ENCODE measurements at regions not wholly inside any gene's neighbourhood (a gene's known extent, or its start where the extent isn't known, plus 50 kb on each side); places are given as distances from the start of the nearest gene placed in this dataset.
"Not testable (repeated sequence)": the region's sequence is repeated elsewhere in the genome, so short reads cannot be mapped to it uniquely, and the experiment has no call there.

- H3K27me3 ChIP-seq (ENCODE audit: control insufficient read depth in 2 of 2, insufficient read depth in 1 of 2, low read length in 1 of 2) = no peaks in the 10 kb centered on the region
- H3K9me3 ChIP-seq (ENCODE audit: control insufficient read depth in 2 of 2, insufficient read depth in 1 of 2, low read length in 1 of 2) = peaks cover 0 to 5% of the 10 kb centered on the region in 2 donors
- H3K4me3 ChIP-seq (ENCODE audit: low read length in 2 of 2) = no peak overlapping the region
- H3K36me3 ChIP-seq (ENCODE audit: control insufficient read depth in 2 of 2, insufficient read depth in 2 of 2, low read length in 1 of 2) = no peaks in the 10 kb centered on the region
- no peak for DNase-seq (ENCODE audit: low read depth in 6 of 9, low spot score in 9 of 9)
- no peaks in the 10 kb centered on the region for H3K4me1 ChIP-seq (ENCODE audit: control insufficient read depth in 2 of 2, insufficient read depth in 2 of 2, low read length in 2 of 2)
- 84% methylated on average over 5 of the region's 5 CpGs for WGBS
- no peak overlapping the region for H3K27ac ChIP-seq (ENCODE audit: low read depth in 1 of 2, low read length in 1 of 2)
These were observed 320.9 kb upstream of the AUTS2 start for GRCh38 chr7:69277366-69277765.

DNA sequence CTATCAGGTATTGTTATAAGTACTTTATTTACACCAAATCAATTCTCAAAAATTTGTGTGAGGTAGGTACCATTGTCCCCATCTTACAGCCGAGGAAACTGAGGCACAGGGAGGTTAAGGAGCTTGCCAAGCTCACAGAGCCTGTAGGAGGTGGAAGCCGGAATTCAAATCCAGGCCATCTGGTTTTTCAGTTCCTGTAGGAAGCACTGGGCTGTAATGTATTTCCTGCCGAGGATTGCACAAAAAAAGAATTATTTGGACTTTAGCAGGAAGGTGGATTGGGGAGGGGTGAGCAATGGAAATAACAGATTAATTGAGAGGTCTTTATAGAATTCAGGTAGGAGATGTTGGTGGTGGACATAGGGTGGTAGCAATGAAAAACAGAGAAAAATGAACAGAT, 315.3 kb upstream of the AUTS2 start:
- H3K4me3 ChIP-seq (ENCODE audit: low read length in 2 of 2) = no peak overlapping the region
- peaks cover 0 to 7% of the 10 kb centered on the region in 2 donors for H3K4me1 ChIP-seq (ENCODE audit: control insufficient read depth in 2 of 2, insufficient read depth in 2 of 2, low read length in 2 of 2)
- peaks cover 0 to 6% of the 10 kb centered on the region in 2 donors for H3K9me3 ChIP-seq (ENCODE audit: control insufficient read depth in 2 of 2, insufficient read depth in 1 of 2, low read length in 1 of 2)
- H3K27ac ChIP-seq (ENCODE audit: low read depth in 1 of 2, low read length in 1 of 2) = peak overlapping the region in 1 of 2 donors; percentile 26
- WGBS = 48% methylated on average over 3 of the region's 3 CpGs
- no peaks in the 10 kb centered on the region for H3K36me3 ChIP-seq (ENCODE audit: control insufficient read depth in 2 of 2, insufficient read depth in 2 of 2, low read length in 1 of 2)
- no peaks in the 10 kb centered on the region for H3K27me3 ChIP-seq (ENCODE audit: control insufficient read depth in 2 of 2, insufficient read depth in 1 of 2, low read length in 1 of 2)
- no peak for DNase-seq (ENCODE audit: low read depth in 6 of 9, low spot score in 9 of 9)

DNA sequence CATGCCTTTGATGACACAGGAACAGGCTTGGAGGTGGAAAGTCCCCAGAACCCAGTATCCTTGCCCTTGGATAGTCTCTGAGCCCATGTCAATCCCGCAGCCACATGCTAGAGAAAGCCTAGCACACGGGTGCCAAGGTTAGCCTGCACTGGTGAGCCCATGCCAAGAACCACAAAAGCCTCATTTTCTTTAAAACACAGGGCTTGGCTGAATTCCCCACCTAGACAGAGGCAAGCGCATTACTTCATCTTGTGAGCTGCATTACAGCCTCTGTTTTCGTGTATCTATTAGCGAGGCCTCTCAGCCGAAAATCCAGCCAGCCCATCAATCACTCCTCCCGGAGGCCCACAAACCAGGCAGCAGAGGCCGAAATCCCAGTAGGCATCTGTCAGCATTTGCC, 314.9 kb upstream of the AUTS2 start:
- no peaks in the 10 kb centered on the region for H3K27me3 ChIP-seq (ENCODE audit: control insufficient read depth in 2 of 2, insufficient read depth in 1 of 2, low read length in 1 of 2)
- DNase-seq (ENCODE audit: low read depth in 6 of 9, low spot score in 9 of 9) = peak in 3 of 9 donors; percentile 2 to 32 (median 4)
- peak overlapping the region in 1 of 2 donors; percentile 55 for H3K27ac ChIP-seq (ENCODE audit: low read depth in 1 of 2, low read length in 1 of 2)
- WGBS = 92% methylated on average over 8 of the region's 8 CpGs
- peaks cover 0 to 7% of the 10 kb centered on the region in 2 donors for H3K4me1 ChIP-seq (ENCODE audit: control insufficient read depth in 2 of 2, insufficient read depth in 2 of 2, low read length in 2 of 2)
- peaks cover 0 to 6% of the 10 kb centered on the region in 2 donors for H3K9me3 ChIP-seq (ENCODE audit: control insufficient read depth in 2 of 2, insufficient read depth in 1 of 2, low read length in 1 of 2)
- H3K4me3 ChIP-seq (ENCODE audit: low read length in 2 of 2) = no peak overlapping the region
- H3K36me3 ChIP-seq (ENCODE audit: control insufficient read depth in 2 of 2, insufficient read depth in 2 of 2, low read length in 1 of 2) = no peaks in the 10 kb centered on the region

DNA sequence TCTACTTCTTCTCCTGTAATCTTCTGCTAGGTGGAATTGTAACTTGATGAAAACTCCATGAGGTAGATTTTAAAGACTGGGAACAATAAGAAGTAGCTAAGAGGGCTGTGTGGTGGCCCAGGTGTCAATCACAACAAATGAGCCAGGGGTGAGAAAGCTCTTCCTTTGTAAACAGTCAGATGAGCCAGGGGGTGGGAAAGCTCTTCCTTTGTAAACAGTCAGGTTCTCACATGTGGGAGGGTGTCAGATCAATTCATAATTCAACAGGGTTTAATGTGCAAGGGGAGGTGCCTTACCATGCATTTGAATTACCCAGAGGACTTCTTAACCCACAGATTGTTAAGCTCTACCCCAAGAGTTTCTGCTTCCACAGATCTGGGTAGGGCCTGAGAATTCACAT, 312.4 kb upstream of the AUTS2 start:
- Histone ChIP-seq H3K4me1 (ENCODE audit: control insufficient read depth in 2 of 2, insufficient read depth in 2 of 2, low read length in 2 of 2) (peaks cover 0 to 7% of the 10 kb centered on the region in 2 donors), H3K4me3 (ENCODE audit: low read length in 2 of 2) (no peak overlapping the region), H3K27me3 (ENCODE audit: control insufficient read depth in 2 of 2, insufficient read depth in 1 of 2, low read length in 1 of 2) (no peaks in the 10 kb centered on the region), H3K36me3 (ENCODE audit: control insufficient read depth in 2 of 2, insufficient read depth in 2 of 2, low read length in 1 of 2) (no peaks in the 10 kb centered on the region), H3K27ac (ENCODE audit: low read depth in 1 of 2, low read length in 1 of 2) (no peak overlapping the region), H3K9me3 (ENCODE audit: control insufficient read depth in 2 of 2, insufficient read depth in 1 of 2, low read length in 1 of 2) (peaks cover 0 to 6% of the 10 kb centered on the region in 2 donors)
- DNase-seq (ENCODE audit: low read depth in 6 of 9, low spot score in 9 of 9) = no peak

- H3K4me3 ChIP-seq (ENCODE audit: low read length in 2 of 2) = no peak overlapping the region
- H3K4me1 ChIP-seq (ENCODE audit: control insufficient read depth in 2 of 2, insufficient read depth in 2 of 2, low read length in 2 of 2) = no peaks in the 10 kb centered on the region
- H3K27me3 ChIP-seq (ENCODE audit: control insufficient read depth in 2 of 2, insufficient read depth in 1 of 2, low read length in 1 of 2) = no peaks in the 10 kb centered on the region
- no peak for DNase-seq (ENCODE audit: low read depth in 6 of 9, low spot score in 9 of 9)
- H3K9me3 ChIP-seq (ENCODE audit: control insufficient read depth in 2 of 2, insufficient read depth in 1 of 2, low read length in 1 of 2) = no peaks in the 10 kb centered on the region
- no peak overlapping the region for H3K27ac ChIP-seq (ENCODE audit: low read depth in 1 of 2, low read length in 1 of 2)
- WGBS = 48% methylated on average over 3 of the region's 3 CpGs
- no peaks in the 10 kb centered on the region for H3K36me3 ChIP-seq (ENCODE audit: control insufficient read depth in 2 of 2, insufficient read depth in 2 of 2, low read length in 1 of 2)
These were observed 302.3 kb upstream of the AUTS2 start for GRCh38 chr7:69295977-69296376.

- no peaks in the 10 kb centered on the region for H3K4me1 ChIP-seq (ENCODE audit: control insufficient read depth in 2 of 2, insufficient read depth in 2 of 2, low read length in 2 of 2)
- no peak overlapping the region for H3K27ac ChIP-seq (ENCODE audit: low read depth in 1 of 2, low read length in 1 of 2)
- DNase-seq (ENCODE audit: low read depth in 6 of 9, low spot score in 9 of 9) = no peak
- no peaks in the 10 kb centered on the region for H3K27me3 ChIP-seq (ENCODE audit: control insufficient read depth in 2 of 2, insufficient read depth in 1 of 2, low read length in 1 of 2)
- H3K36me3 ChIP-seq (ENCODE audit: control insufficient read depth in 2 of 2, insufficient read depth in 2 of 2, low read length in 1 of 2) = no peaks in the 10 kb centered on the region
- H3K9me3 ChIP-seq (ENCODE audit: control insufficient read depth in 2 of 2, insufficient read depth in 1 of 2, low read length in 1 of 2) = no peaks in the 10 kb centered on the region
- 86% methylated on average over 3 of the region's 3 CpGs for WGBS
- H3K4me3 ChIP-seq (ENCODE audit: low read length in 2 of 2) = no peak overlapping the region
These were observed 297.0 kb upstream of the AUTS2 start for GRCh38 chr7:69301253-69301652.

- 95% methylated on average over 1 of the region's 1 CpG for WGBS
- H3K4me1 ChIP-seq (ENCODE audit: control insufficient read depth in 2 of 2, insufficient read depth in 2 of 2, low read length in 2 of 2) = no peaks in the 10 kb centered on the region
- H3K27me3 ChIP-seq (ENCODE audit: control insufficient read depth in 2 of 2, insufficient read depth in 1 of 2, low read length in 1 of 2) = no peaks in the 10 kb centered on the region
- no peak overlapping the region for H3K4me3 ChIP-seq (ENCODE audit: low read length in 2 of 2)
- no peak overlapping the region for H3K27ac ChIP-seq (ENCODE audit: low read depth in 1 of 2, low read length in 1 of 2)
- no peak for DNase-seq (ENCODE audit: low read depth in 6 of 9, low spot score in 9 of 9)
- H3K9me3 ChIP-seq (ENCODE audit: control insufficient read depth in 2 of 2, insufficient read depth in 1 of 2, low read length in 1 of 2) = no peaks in the 10 kb centered on the region
- H3K36me3 ChIP-seq (ENCODE audit: control insufficient read depth in 2 of 2, insufficient read depth in 2 of 2, low read length in 1 of 2) = no peaks in the 10 kb centered on the region
These were observed 288.7 kb upstream of the AUTS2 start for GRCh38 chr7:69309601-69310000.

GRCh38 chr7:69311489-69311888, 286.8 kb upstream of the AUTS2 start:
- H3K9me3 ChIP-seq (ENCODE audit: control insufficient read depth in 2 of 2, insufficient read depth in 1 of 2, low read length in 1 of 2) = no peaks in the 10 kb centered on the region
- H3K27me3 ChIP-seq (ENCODE audit: control insufficient read depth in 2 of 2, insufficient read depth in 1 of 2, low read length in 1 of 2) = no peaks in the 10 kb centered on the region
- no peak overlapping the region for H3K4me3 ChIP-seq (ENCODE audit: low read length in 2 of 2)
- 95% methylated on average over 1 of the region's 1 CpG for WGBS
- no peaks in the 10 kb centered on the region for H3K36me3 ChIP-seq (ENCODE audit: control insufficient read depth in 2 of 2, insufficient read depth in 2 of 2, low read length in 1 of 2)
- no peaks in the 10 kb centered on the region for H3K4me1 ChIP-seq (ENCODE audit: control insufficient read depth in 2 of 2, insufficient read depth in 2 of 2, low read length in 2 of 2)
- H3K27ac ChIP-seq (ENCODE audit: low read depth in 1 of 2, low read length in 1 of 2) = no peak overlapping the region
- DNase-seq (ENCODE audit: low read depth in 6 of 9, low spot score in 9 of 9) = no peak

- H3K4me1 ChIP-seq (ENCODE audit: control insufficient read depth in 2 of 2, insufficient read depth in 2 of 2, low read length in 2 of 2); H3K27ac ChIP-seq (ENCODE audit: low read depth in 1 of 2, low read length in 1 of 2); H3K27me3 ChIP-seq (ENCODE audit: control insufficient read depth in 2 of 2, insufficient read depth in 1 of 2, low read length in 1 of 2); H3K36me3 ChIP-seq (ENCODE audit: control insufficient read depth in 2 of 2, insufficient read depth in 2 of 2, low read length in 1 of 2); H3K9me3 ChIP-seq (ENCODE audit: control insufficient read depth in 2 of 2, insufficient read depth in 1 of 2, low read length in 1 of 2); DNase-seq (ENCODE audit: low read depth in 6 of 9, low spot score in 9 of 9); H3K4me3 ChIP-seq (ENCODE audit: low read length in 2 of 2): not testable (repeated sequence)
- WGBS = 98% methylated on average over 4 of the region's 4 CpGs
These were observed 284.4 kb upstream of the AUTS2 start for GRCh38 chr7:69313852-69314251.

DNA sequence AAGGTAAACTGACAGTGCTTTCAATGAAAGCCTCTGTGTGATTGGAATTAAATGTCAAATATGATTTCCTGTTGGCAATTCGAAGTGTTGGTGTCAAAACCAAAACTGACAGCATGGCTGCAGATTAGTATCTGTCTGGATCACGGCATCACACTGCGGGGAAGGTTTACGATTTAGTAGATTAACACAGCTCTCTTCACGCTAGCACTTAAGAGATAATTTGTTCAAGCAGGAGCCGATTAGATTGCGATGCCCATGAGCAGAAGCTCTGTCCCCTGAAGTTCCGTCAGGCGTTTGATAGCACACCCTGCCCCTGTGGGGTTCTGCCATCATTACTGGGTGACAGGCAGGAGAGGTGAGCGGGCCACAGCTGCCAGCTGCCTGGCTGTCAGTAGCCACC, 279.5 kb upstream of the AUTS2 start:
- no peak overlapping the region for H3K4me3 ChIP-seq (ENCODE audit: low read length in 2 of 2)
- no peaks in the 10 kb centered on the region for H3K4me1 ChIP-seq (ENCODE audit: control insufficient read depth in 2 of 2, insufficient read depth in 2 of 2, low read length in 2 of 2)
- no peak for DNase-seq (ENCODE audit: low read depth in 6 of 9, low spot score in 9 of 9)
- 85% methylated on average over 10 of the region's 10 CpGs for WGBS
- H3K27me3 ChIP-seq (ENCODE audit: control insufficient read depth in 2 of 2, insufficient read depth in 1 of 2, low read length in 1 of 2) = no peaks in the 10 kb centered on the region
- H3K36me3 ChIP-seq (ENCODE audit: control insufficient read depth in 2 of 2, insufficient read depth in 2 of 2, low read length in 1 of 2) = no peaks in the 10 kb centered on the region
- H3K27ac ChIP-seq (ENCODE audit: low read depth in 1 of 2, low read length in 1 of 2) = no peak overlapping the region
- no peaks in the 10 kb centered on the region for H3K9me3 ChIP-seq (ENCODE audit: control insufficient read depth in 2 of 2, insufficient read depth in 1 of 2, low read length in 1 of 2)

Data from thymus (tissue), 11 donors.